GM23248 (cell line): ENCODE measurements at regions not wholly inside any gene's neighbourhood (a gene's known extent, or its start where the extent isn't known, plus 50 kb on each side); places are given as distances from the start of the nearest gene placed in this dataset.

Experiments used
- DNase-seq: peaks from one replicate; pipeline ENCODE4 v3.0.0-alpha.2; 2015
- H2AFZ ChIP-seq: fragments of 200-600 bp; sonication (generic); 2 replicates; pipeline ENCODE4 v1.6.1; 2016; ENCODE audit warnings: antibody characterized with exemption
- H3F3A ChIP-seq: fragments of 200-600 bp; sonication (generic); 2 replicates; pipeline ENCODE4 v1.6.1; 2016; ENCODE audit warnings: mild to moderate bottlenecking, antibody characterized with exemption, mixed run types; ENCODE audit not compliant: insufficient read depth
- H3K27ac ChIP-seq: fragments of 200-600 bp; sonication (generic); 2 replicates; pipeline ENCODE4 v1.5.1; 2016; ENCODE audit warnings: mild to moderate bottlenecking
- H3K27me3 ChIP-seq: fragments of 200-600 bp; sonication (generic); replicated peaks from 2 replicates; pipeline ENCODE4 v1.6.1; 2016; ENCODE audit warnings: mild to moderate bottlenecking; ENCODE audit not compliant: insufficient read depth
- H3K36me3 ChIP-seq: fragments of 200-600 bp; sonication (generic); 2 replicates; pipeline ENCODE4 v1.6.1; 2016; ENCODE audit warnings: low read depth, mild to moderate bottlenecking
- H3K4me1 ChIP-seq: fragments of 200-600 bp; sonication (generic); 2 replicates; pipeline ENCODE4 v1.6.1; 2016; ENCODE audit warnings: mild to moderate bottlenecking; ENCODE audit not compliant: insufficient read depth
- H3K4me2 ChIP-seq: fragments of 200-600 bp; sonication (generic); one replicate; pipeline ENCODE4 v1.6.1; 2016; ENCODE audit warnings: mild to moderate bottlenecking; ENCODE audit not compliant: unreplicated experiment
- H3K4me3 ChIP-seq: fragments of 200-600 bp; sonication (generic); 2 replicates; pipeline ENCODE4 v1.5.1; 2016; ENCODE audit warnings: mild to moderate bottlenecking
- H3K79me2 ChIP-seq: fragments of 200-600 bp; sonication (generic); 2 replicates; pipeline ENCODE4 v1.6.1; 2016; ENCODE audit warnings: mild to moderate bottlenecking; ENCODE audit not compliant: insufficient read depth
- H3K9ac ChIP-seq: fragments of 200-600 bp; sonication (generic); 2 replicates; pipeline ENCODE4 v1.6.1; 2016; ENCODE audit warnings: mild to moderate bottlenecking
- H3K9me2 ChIP-seq: fragments of 200-600 bp; sonication (generic); 2 replicates; pipeline ENCODE4 v1.6.1; 2016; ENCODE audit warnings: mixed run types, mild to moderate bottlenecking, moderate library complexity; ENCODE audit not compliant: insufficient read depth
- H3K9me3 ChIP-seq: fragments of 200-600 bp; sonication (generic); one replicate; pipeline ENCODE4 v1.6.1; 2017; ENCODE audit warnings: low read depth
- H4K20me1 ChIP-seq: fragments of 200-600 bp; sonication (generic); 2 replicates; pipeline ENCODE4 v1.6.0; 2016; ENCODE audit not compliant: insufficient read depth
- EZH2 ChIP-seq: fragments of 200-600 bp; sonication (generic); IDR thresholded peaks from 2 replicates; pipeline ENCODE4 v1.6.1; 2018; ENCODE audit warnings: antibody characterized with exemption, mild to moderate bottlenecking; ENCODE audit not compliant: insufficient read depth, poor library complexity, severe bottlenecking
- EZH2phosphoT487 ChIP-seq: fragments of 200-600 bp; sonication (generic); IDR thresholded peaks from 2 replicates; pipeline ENCODE4 v1.6.1; 2018; ENCODE audit warnings: antibody characterized with exemption, moderate library complexity, mild to moderate bottlenecking, low read depth; ENCODE audit not compliant: insufficient read depth
- WGBS, 2 experiments: methylation state at CpG; one replicate each; pipeline ENCODE4 v1.1.6; 2015 to 2017; ENCODE audit warnings: low lambda C conversion rate in 2 of 2, low coverage in 1 of 2; ENCODE audit errors: missing lambda C conversion rate in 2 of 2; 5-methylcytosine and 5-hydroxymethylcytosine counted together
- in situ Hi-C: fragments of 300-500 bp; cut with MboI; formaldehyde crosslinking; loops from 2 replicates; pipeline ENCODE4 v1.15.0; 2020

- 26 to 34% methylated on average over 3 of the region's 3 CpGs for WGBS, 2 experiments
- Histone ChIP-seq H3K9me2 (no peaks in the 10 kb centered on the region), H2AFZ (no peak overlapping the region), H3K27ac (no peak overlapping the region), H3K4me3 (no peak overlapping the region), H4K20me1 (no peaks in the 10 kb centered on the region), H3K4me1 (no peaks in the 10 kb centered on the region), H3K4me2 (no peak overlapping the region), H3K79me2 (no peaks in the 10 kb centered on the region), H3K9me3 (no peaks in the 10 kb centered on the region), H3F3A (no peaks in the 10 kb centered on the region), H3K36me3 (no peaks in the 10 kb centered on the region), H3K9ac (no peak overlapping the region), H3K27me3 (no peaks in the 10 kb centered on the region)
- in situ Hi-C loops = no loop called here
- TF ChIP-seq EZH2 = no peak
- no peak for TF ChIP-seq EZH2phosphoT487
- DNase-seq = no peak
These were observed 970.6 kb downstream of the DIPK2A start for GRCh38 chr3:144942093-144942837.

DNA sequence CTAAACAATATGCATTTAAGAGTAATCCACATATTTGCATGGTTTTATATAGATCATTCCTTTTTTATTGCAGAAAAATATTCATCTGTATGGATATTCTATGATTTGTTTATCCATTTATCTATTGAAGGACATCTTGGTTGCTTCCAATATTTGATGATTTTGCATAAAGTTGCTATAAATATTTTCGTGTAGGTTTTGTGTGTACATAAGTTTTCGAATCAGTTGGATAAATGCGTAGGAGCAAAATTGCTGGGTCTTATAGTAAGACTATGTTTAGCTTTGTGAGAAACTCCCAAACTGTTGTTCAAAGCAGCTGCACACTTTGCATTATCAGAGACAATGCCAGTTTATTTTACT is 971.2 kb downstream of the DIPK2A start:
- Histone ChIP-seq H3K4me1 (no peaks in the 10 kb centered on the region), H3F3A (no peaks in the 10 kb centered on the region), H2AFZ (no peak overlapping the region), H3K9me3 (no peaks in the 10 kb centered on the region), H3K27ac (no peak overlapping the region), H3K27me3 (no peaks in the 10 kb centered on the region), H3K9ac (no peak overlapping the region), H3K4me2 (no peak overlapping the region), H3K79me2 (no peaks in the 10 kb centered on the region), H3K36me3 (no peaks in the 10 kb centered on the region), H3K4me3 (no peak overlapping the region), H4K20me1 (no peaks in the 10 kb centered on the region), H3K9me2 (no peaks in the 10 kb centered on the region)
- in situ Hi-C loops = no loop called here
- DNase-seq = no peak
- TF ChIP-seq EZH2 (no peak), EZH2phosphoT487 (no peak)
- 47 to 50% methylated on average over 3 of the region's 3 CpGs for WGBS, 2 experiments

GRCh38 chr3:144947895-144948294 is 976.3 kb downstream of the DIPK2A start:
- no peaks in the 10 kb centered on the region for H3K4me1 ChIP-seq
- H3K27ac ChIP-seq = no peak overlapping the region
- no peaks in the 10 kb centered on the region for H4K20me1 ChIP-seq
- no peak overlapping the region for H2AFZ ChIP-seq
- H3K79me2 ChIP-seq = no peaks in the 10 kb centered on the region
- H3K9ac ChIP-seq = no peak overlapping the region
- H3K4me3 ChIP-seq = no peak overlapping the region
- no peaks in the 10 kb centered on the region for H3F3A ChIP-seq
- no peaks in the 10 kb centered on the region for H3K36me3 ChIP-seq
- 53 to 63% methylated on average over 5 of the region's 5 CpGs for WGBS, 2 experiments
- H3K27me3 ChIP-seq = no peaks in the 10 kb centered on the region
- TF ChIP-seq EZH2 (no peak), EZH2phosphoT487 (no peak)
- H3K9me2 ChIP-seq = no peaks in the 10 kb centered on the region
- H3K4me2 ChIP-seq = no peak overlapping the region
- no peak for DNase-seq
- H3K9me3 ChIP-seq = no peaks in the 10 kb centered on the region
- in situ Hi-C loops = no loop called here

DNA sequence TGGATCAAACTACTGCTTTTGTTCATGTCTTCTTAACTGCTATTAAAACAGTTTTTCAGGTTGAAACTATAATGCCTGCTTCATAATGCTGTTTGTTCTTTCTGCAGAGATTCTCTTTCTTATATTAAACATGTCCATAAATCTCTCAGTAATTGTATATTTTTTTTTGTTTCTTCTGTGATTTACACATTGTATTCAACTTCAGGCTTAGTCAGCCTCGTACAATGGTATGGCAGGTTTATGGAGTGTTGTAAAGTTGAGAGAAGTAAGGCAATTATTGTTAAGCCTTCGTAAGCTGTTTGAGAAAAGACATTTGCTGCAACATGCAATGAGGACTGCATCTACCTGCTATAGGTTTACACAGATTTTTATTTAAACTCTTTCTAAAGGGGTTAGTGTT is 977.1 kb downstream of the DIPK2A start:
- H3K27ac ChIP-seq = no peak overlapping the region
- DNase-seq = no peak
- no peaks in the 10 kb centered on the region for H3K79me2 ChIP-seq
- no peaks in the 10 kb centered on the region for H3K4me1 ChIP-seq
- no peaks in the 10 kb centered on the region for H4K20me1 ChIP-seq
- no peak overlapping the region for H3K4me3 ChIP-seq
- H3K4me2 ChIP-seq = no peak overlapping the region
- WGBS, 2 experiments = 19 to 23% methylated on average over 2 of the region's 2 CpGs
- no peak overlapping the region for H2AFZ ChIP-seq
- H3K27me3 ChIP-seq = no peaks in the 10 kb centered on the region
- H3K9me3 ChIP-seq = no peaks in the 10 kb centered on the region
- no peaks in the 10 kb centered on the region for H3F3A ChIP-seq
- H3K9me2 ChIP-seq = no peaks in the 10 kb centered on the region
- TF ChIP-seq EZH2 (no peak), EZH2phosphoT487 (no peak)
- no peak overlapping the region for H3K9ac ChIP-seq
- in situ Hi-C loops = no loop called here
- H3K36me3 ChIP-seq = no peaks in the 10 kb centered on the region

- WGBS, 2 experiments = 60 to 63% methylated on average over 1 of the region's 1 CpG
- H3F3A ChIP-seq = no peaks in the 10 kb centered on the region
- no peaks in the 10 kb centered on the region for H3K36me3 ChIP-seq
- no peak overlapping the region for H2AFZ ChIP-seq
- H3K9me3 ChIP-seq = no peaks in the 10 kb centered on the region
- no peak for TF ChIP-seq EZH2
- TF ChIP-seq EZH2phosphoT487 = no peak
- no peak overlapping the region for H3K9ac ChIP-seq
- H3K4me2 ChIP-seq = no peak overlapping the region
- no peaks in the 10 kb centered on the region for H3K9me2 ChIP-seq
- no peaks in the 10 kb centered on the region for H4K20me1 ChIP-seq
- DNase-seq = no peak
- H3K4me3 ChIP-seq = no peak overlapping the region
- H3K27me3 ChIP-seq = no peaks in the 10 kb centered on the region
- H3K79me2 ChIP-seq = no peaks in the 10 kb centered on the region
- no peak overlapping the region for H3K27ac ChIP-seq
- no peaks in the 10 kb centered on the region for H3K4me1 ChIP-seq
- in situ Hi-C loops = no loop called here
These were observed 982.3 kb downstream of the DIPK2A start for GRCh38 chr3:144953959-144954358.
